ENCODE measurements at regions not wholly inside any gene's neighbourhood (a gene's known extent, or its start where the extent isn't known, plus 50 kb on each side); places are given as distances from the start of the nearest gene placed in this dataset.

DNA sequence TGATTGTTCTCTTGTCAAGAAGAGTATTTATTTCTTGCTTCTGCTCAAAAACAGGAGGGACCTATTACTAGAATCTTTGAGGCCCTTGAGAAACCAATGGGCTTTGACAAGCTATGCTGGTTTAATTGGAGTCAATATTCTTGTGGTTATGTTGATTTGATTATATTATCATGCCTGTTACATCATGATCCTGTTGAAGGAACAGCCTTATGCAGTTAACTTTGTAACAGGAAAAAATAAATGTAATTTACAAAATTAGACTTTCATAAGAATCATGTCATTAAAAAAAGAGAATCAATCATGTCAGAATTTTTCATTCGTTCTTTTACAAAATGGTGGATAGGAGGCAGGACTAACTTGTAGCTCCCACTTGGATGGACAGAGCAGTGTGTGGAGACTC is 386.1 kb upstream of the DDI1 start:
- TF ChIP-seq, protein P1, sequence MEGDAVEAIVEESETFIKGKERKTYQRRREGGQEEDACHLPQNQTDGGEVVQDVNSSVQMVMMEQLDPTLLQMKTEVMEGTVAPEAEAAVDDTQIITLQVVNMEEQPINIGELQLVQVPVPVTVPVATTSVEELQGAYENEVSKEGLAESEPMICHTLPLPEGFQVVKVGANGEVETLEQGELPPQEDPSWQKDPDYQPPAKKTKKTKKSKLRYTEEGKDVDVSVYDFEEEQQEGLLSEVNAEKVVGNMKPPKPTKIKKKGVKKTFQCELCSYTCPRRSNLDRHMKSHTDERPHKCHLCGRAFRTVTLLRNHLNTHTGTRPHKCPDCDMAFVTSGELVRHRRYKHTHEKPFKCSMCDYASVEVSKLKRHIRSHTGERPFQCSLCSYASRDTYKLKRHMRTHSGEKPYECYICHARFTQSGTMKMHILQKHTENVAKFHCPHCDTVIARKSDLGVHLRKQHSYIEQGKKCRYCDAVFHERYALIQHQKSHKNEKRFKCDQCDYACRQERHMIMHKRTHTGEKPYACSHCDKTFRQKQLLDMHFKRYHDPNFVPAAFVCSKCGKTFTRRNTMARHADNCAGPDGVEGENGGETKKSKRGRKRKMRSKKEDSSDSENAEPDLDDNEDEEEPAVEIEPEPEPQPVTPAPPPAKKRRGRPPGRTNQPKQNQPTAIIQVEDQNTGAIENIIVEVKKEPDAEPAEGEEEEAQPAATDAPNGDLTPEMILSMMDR (IDR thresholded peaks at IDR 0.05): no peak
- H3K36me3 ChIP-seq: no peaks in the 10 kb centered on the region
- no peaks in the 10 kb centered on the region for H3K27me3 ChIP-seq
- peaks cover 0 to 17% (median 7%) of the 10 kb centered on the region in 11 donors for H3K9me3 ChIP-seq
- H3K4me3 ChIP-seq: no peak overlapping the region
- WGBS, 2 donors: 97% methylated on average over 1 of the region's 1 CpG
- intact Hi-C loops (cut with DNase I): no loop called here
- DNase-seq: no peak
- no peak for ATAC-seq
- no peaks in the 10 kb centered on the region for H3K4me1 ChIP-seq
- H3K27ac ChIP-seq: no peak overlapping the region

DNA sequence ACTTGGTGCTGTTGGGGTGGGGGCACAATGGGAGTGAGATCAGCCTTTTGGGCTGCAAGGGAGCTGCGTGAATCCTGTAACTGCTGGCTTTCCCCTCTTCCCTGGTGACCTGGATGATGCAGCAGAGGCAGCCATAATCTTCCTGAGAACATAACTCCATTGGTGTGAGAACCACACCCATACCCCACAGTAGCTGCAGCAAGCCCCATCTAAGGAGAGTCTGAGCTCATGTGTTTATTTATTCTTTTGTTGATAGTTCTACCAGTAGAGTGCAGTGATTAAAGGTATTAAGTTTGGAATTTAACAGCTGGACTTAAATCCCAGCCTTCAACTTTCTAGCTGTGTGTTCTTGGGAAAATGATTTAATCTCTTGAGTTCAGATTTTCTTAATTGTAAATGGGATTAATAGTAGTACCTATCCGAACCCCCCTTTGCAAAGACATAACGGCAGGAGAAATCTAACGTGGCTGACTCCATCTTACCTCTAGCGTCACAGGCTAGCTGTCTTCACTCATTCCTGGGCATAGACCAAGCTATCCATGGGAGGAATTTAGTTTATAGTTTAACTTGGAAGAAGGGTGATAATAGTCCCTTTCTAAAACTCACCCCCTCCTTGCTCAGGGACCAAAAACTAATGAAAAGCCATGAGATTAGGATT is 385.0 kb upstream of the DDI1 start:
- Histone ChIP-seq H3K36me3 (no peaks in the 10 kb centered on the region), H3K9me3 (peaks cover 0 to 17% (median 7%) of the 10 kb centered on the region in 11 donors), H3K4me3 (no peak overlapping the region), H3K4me1 (no peaks in the 10 kb centered on the region), H3K27ac (no peak overlapping the region), H3K27me3 (no peaks in the 10 kb centered on the region)
- ATAC-seq: no peak
- TF ChIP-seq, protein P1 (IDR thresholded peaks at IDR 0.05): no peak
- no peak for DNase-seq
- intact Hi-C loops (cut with DNase I): no loop called here
- 91% methylated on average over 5 of the region's 5 CpGs for WGBS, 2 donors

DNA sequence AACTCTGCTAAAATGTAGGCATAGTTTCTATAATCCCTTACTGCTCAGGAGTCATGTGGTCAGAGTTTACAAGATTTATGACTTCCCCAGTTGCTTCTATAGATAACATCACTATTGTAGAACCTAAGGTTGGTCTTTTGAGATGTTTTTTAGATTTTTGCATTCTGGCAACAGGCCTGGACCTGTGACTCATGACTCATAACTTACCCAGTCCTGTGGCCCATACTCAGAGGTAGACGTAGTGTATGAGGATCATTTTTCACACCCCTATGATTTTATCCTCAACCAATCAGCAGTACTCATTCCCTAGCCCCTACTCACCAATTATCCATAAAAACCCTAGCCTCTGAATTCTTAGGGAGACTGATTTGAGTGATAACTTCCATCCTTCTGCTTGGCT is 384.4 kb upstream of the DDI1 start:
- WGBS, 2 donors: 81 to 90% methylated on average over 1 of the region's 1 CpG
- Histone ChIP-seq H3K27me3 (no peaks in the 10 kb centered on the region), H3K27ac (no peak overlapping the region), H3K4me3 (no peak overlapping the region), H3K9me3 (peaks cover 0 to 17% (median 7%) of the 10 kb centered on the region in 11 donors), H3K36me3 (no peaks in the 10 kb centered on the region), H3K4me1 (no peaks in the 10 kb centered on the region)
- TF ChIP-seq, protein P1 (IDR thresholded peaks at IDR 0.05): no peak
- intact Hi-C loops (cut with DNase I): no loop called here
- DNase-seq (no peak), ATAC-seq (no peak)

DNA sequence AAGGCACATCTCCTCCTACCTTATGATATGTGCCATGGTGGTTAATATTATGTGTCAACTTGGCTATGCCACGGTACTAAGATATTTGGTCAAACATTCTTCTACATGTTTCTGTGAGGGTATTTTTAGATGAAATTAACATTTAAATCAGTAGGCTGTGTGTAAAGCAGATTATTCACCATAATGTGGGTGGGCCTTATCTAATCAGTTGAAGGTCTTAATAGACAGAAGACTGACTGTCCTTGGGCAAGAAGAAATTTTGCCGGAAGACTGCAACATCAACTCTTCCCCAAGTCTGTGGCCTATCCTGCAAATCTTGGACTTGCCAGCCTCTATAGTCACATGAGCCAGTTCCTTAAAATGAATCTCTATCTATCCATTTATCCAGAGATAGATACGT is 380.1 kb upstream of the DDI1 start:
- 92 to 93% methylated on average over 3 of the region's 3 CpGs for WGBS, 2 donors
- intact Hi-C loops (cut with DNase I): no loop called here
- DNase-seq (no peak), ATAC-seq (no peak)
- no peaks in the 10 kb centered on the region for H3K4me1 ChIP-seq
- H3K27me3 ChIP-seq: no peaks in the 10 kb centered on the region
- H3K27ac ChIP-seq: no peak overlapping the region
- H3K4me3 ChIP-seq: no peak overlapping the region
- no peaks in the 10 kb centered on the region for H3K36me3 ChIP-seq
- peaks cover 0 to 11% (median 7%) of the 10 kb centered on the region in 11 donors for H3K9me3 ChIP-seq
- TF ChIP-seq, protein P1 (IDR thresholded peaks at IDR 0.05): no peak
